DND-41 (cell line): ENCODE measurements at regions not wholly inside any gene's neighbourhood (a gene's known extent, or its start where the extent isn't known, plus 50 kb on each side); places are given as distances from the start of the nearest gene placed in this dataset.

ENCODE experiments used
- ATAC-seq: fragments of 200-7000 bp; cut with Tn5 transposase; 3 replicates; pipeline ENCODE4 v1.9.1; 2021; ENCODE audit warnings: low read depth; ENCODE audit not compliant: insufficient read depth
- DNase-seq: peaks from one replicate; pipeline ENCODE4 v3.0.0-alpha.2; 2020
- H2AFZ ChIP-seq: 2 replicates; pipeline ENCODE4 v1.6.0; 2012; ENCODE audit warnings: low read depth, low read length
- H3K27ac ChIP-seq: 2 replicates; pipeline ENCODE4 v1.5.1; 2012; ENCODE audit warnings: low read length, inconsistent platforms
- H3K27me3 ChIP-seq: fragments of 200-600 bp; sonication (generic); 2 replicates; pipeline ENCODE4 v1.6.0; 2012; ENCODE audit warnings: low read length, mild to moderate bottlenecking, inconsistent platforms; ENCODE audit not compliant: insufficient read depth, poor library complexity
- H3K36me3 ChIP-seq: 2 replicates; pipeline ENCODE4 v1.5.1; 2012; ENCODE audit warnings: low read length, inconsistent platforms; ENCODE audit not compliant: insufficient read depth
- H3K4me1 ChIP-seq: 2 replicates; pipeline ENCODE4 v1.5.1; 2012; ENCODE audit warnings: mild to moderate bottlenecking, low read length; ENCODE audit not compliant: insufficient read depth
- H3K4me2 ChIP-seq: 2 replicates; pipeline ENCODE4 v1.6.0; 2012; ENCODE audit warnings: mild to moderate bottlenecking, moderate library complexity, low read length, inconsistent platforms; ENCODE audit not compliant: insufficient read depth
- H3K4me3 ChIP-seq, 2 experiments: fragments of 200-600 bp in 1 of 2; shearing (Covaris generic) in 1 of 2; 2 replicates each; pipeline ENCODE4 v1.5.1; 2012 to 2016; ENCODE audit warnings: inconsistent platforms in 2 of 2, low read length in 2 of 2, mild to moderate bottlenecking in 2 of 2, low read depth in 1 of 2, moderate library complexity in 1 of 2
- H3K79me2 ChIP-seq: 2 replicates; pipeline ENCODE4 v1.6.0; 2012; ENCODE audit warnings: low read length, inconsistent platforms; ENCODE audit not compliant: insufficient read depth
- H3K9ac ChIP-seq: 2 replicates; pipeline ENCODE4 v1.6.0; 2012; ENCODE audit warnings: low read depth, mild to moderate bottlenecking, inconsistent platforms, low read length, moderate library complexity
- H3K9me3 ChIP-seq: 2 replicates; pipeline ENCODE4 v1.5.1; 2012; ENCODE audit warnings: low read length, moderate library complexity, mild to moderate bottlenecking, inconsistent platforms; ENCODE audit not compliant: insufficient read depth, severe bottlenecking
- H4K20me1 ChIP-seq: 2 replicates; pipeline ENCODE4 v1.6.0; 2012; ENCODE audit warnings: low read length; ENCODE audit not compliant: insufficient read depth
- CTCF ChIP-seq: IDR thresholded peaks from 2 replicates; pipeline ENCODE4 v1.5.1; 2012; ENCODE audit warnings: borderline replicate concordance, low read length, moderate library complexity, mild to moderate bottlenecking; ENCODE audit not compliant: poor library complexity, severe bottlenecking; ENCODE audit errors: extremely low read depth
- EZH2 ChIP-seq: IDR thresholded peaks from 3 replicates; pipeline ENCODE4 v1.6.1; 2012; ENCODE audit warnings: borderline replicate concordance, low read depth, mild to moderate bottlenecking, moderate library complexity, low read length, inconsistent platforms; ENCODE audit not compliant: severe bottlenecking

- no peaks in the 10 kb centered on the region for H4K20me1 ChIP-seq
- H3K4me3 ChIP-seq: no peak overlapping the region
- H3K9me3 ChIP-seq: no peaks in the 10 kb centered on the region
- H2AFZ ChIP-seq: no peak overlapping the region
- DNase-seq (no peak), ATAC-seq (no peak)
- H3K27ac ChIP-seq: no peak overlapping the region
- no peaks in the 10 kb centered on the region for H3K79me2 ChIP-seq
- H3K27me3 ChIP-seq: no peaks in the 10 kb centered on the region
- H3K36me3 ChIP-seq: no peaks in the 10 kb centered on the region
- H3K4me2 ChIP-seq: no peak overlapping the region
- H3K9ac ChIP-seq: no peak overlapping the region
- H3K4me1 ChIP-seq: no peaks in the 10 kb centered on the region
- TF ChIP-seq EZH2: no peak
- TF ChIP-seq CTCF: no peak
Measured at GRCh38 chr9:13645557-13645956, 366.1 kb upstream of the MPDZ start.

- Histone ChIP-seq H3K9ac (no peak overlapping the region), H2AFZ (no peak overlapping the region), H3K36me3 (no peaks in the 10 kb centered on the region), H3K4me2 (no peak overlapping the region), H3K79me2 (no peaks in the 10 kb centered on the region), H4K20me1 (no peaks in the 10 kb centered on the region), H3K4me3 (no peak overlapping the region), H3K27me3 (no peaks in the 10 kb centered on the region), H3K27ac (no peak overlapping the region), H3K9me3 (no peaks in the 10 kb centered on the region), H3K4me1 (no peaks in the 10 kb centered on the region)
- ATAC-seq (no peak), DNase-seq (no peak)
- TF ChIP-seq EZH2 (no peak), CTCF (no peak)
Measured at GRCh38 chr9:13644675-13645074, 365.2 kb upstream of the MPDZ start.

DNA sequence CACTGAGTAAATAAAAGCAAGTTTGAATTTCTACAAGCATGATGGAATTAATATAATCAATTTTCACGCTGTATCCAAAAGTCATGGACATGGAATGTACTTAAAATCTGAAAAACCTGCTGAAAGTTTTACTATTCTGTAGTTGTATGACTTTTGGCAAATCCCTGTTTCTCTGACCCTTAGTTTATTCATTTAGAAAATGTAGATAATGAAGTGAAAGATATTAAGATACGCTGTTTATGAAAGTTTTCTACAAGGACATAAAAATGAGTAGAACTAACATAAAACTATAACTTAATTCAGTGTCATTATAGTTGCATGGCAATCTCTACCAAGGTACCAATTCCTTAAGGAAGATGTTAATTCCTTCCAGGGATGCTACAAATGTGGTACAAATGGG, 363.2 kb upstream of the MPDZ start:
- Histone ChIP-seq H3K27me3 (no peaks in the 10 kb centered on the region), H3K4me3 (no peak overlapping the region), H3K9ac (no peak overlapping the region), H3K4me1 (no peaks in the 10 kb centered on the region), H3K79me2 (no peaks in the 10 kb centered on the region), H3K27ac (no peak overlapping the region), H3K36me3 (no peaks in the 10 kb centered on the region), H4K20me1 (no peaks in the 10 kb centered on the region), H2AFZ (no peak overlapping the region), H3K4me2 (no peak overlapping the region), H3K9me3 (no peaks in the 10 kb centered on the region)
- no peak for DNase-seq
- no peak for TF ChIP-seq CTCF
- no peak for TF ChIP-seq EZH2
- no peak for ATAC-seq

DNA sequence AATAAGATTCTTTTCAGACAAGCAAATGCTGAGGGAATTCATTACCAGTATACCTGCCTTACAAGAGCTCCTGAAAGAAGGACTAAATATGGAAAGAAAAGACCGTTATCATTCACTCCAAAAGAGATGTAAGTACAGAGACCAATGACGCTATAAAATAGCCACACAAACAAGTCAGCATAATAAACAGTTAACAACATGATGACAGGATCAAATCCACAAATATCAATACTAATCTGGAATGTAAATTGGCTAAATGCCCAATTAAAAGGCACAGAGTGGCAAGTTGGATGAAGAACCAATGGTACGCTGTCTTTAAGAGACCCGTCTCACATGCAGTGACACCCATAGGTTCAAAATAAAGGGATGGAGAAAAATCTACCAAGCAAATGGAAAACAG, 349.6 kb upstream of the MPDZ start:
- no peak for ATAC-seq
- no peaks in the 10 kb centered on the region for H3K4me1 ChIP-seq
- no peak overlapping the region for H3K27ac ChIP-seq

More for the DNA sequence above, 349.6 kb upstream of the MPDZ start:
- H3K9me3 ChIP-seq: no peaks in the 10 kb centered on the region
- H3K27me3 ChIP-seq: no peaks in the 10 kb centered on the region
- H4K20me1 ChIP-seq: no peaks in the 10 kb centered on the region
- no peaks in the 10 kb centered on the region for H3K36me3 ChIP-seq
- H3K9ac ChIP-seq: no peak overlapping the region
- H3K4me3 ChIP-seq: no peak overlapping the region
- H3K4me2 ChIP-seq: no peak overlapping the region
- H3K79me2 ChIP-seq: no peaks in the 10 kb centered on the region
- H2AFZ ChIP-seq: no peak overlapping the region
- TF ChIP-seq EZH2 (no peak), CTCF (no peak)
- no peak for DNase-seq
